OCI-LY7 (cell line): ENCODE measurements at regions not wholly inside any gene's neighbourhood (a gene's known extent, or its start where the extent isn't known, plus 50 kb on each side); places are given as distances from the start of the nearest gene placed in this dataset.

Experiments used
- BruUV-seq: library from RNA; stranded (reverse); fragments of 400-500 nt; replicated peaks from 2 replicates; lab custom pipeline; 2021; lab: Mats Ljungman, UMichigan
- CTCF ChIA-PET: fragments of 300-600 bp; sonication (Branson Sonifier 250); formaldehyde crosslinking; loops from one replicate; lab custom pipeline; 2022; ENCODE audit warnings: antibody characterized with exemption; ENCODE audit not compliant: unreplicated experiment; lab: Charles Lee
- POLR2A ChIA-PET: fragments of 300-600 bp; sonication (Branson Sonifier 250); formaldehyde crosslinking; loops from one replicate; lab custom pipeline; 2022; ENCODE audit warnings: antibody characterized with exemption; lab: Charles Lee
- DNase-seq: peaks from one replicate; pipeline ENCODE4 v3.0.0-alpha.2; 2015; ENCODE audit warnings: low spot score
- H2AFZ ChIP-seq: fragments of 200-600 bp; sonication (generic), shearing (Covaris generic); 2 replicates; pipeline ENCODE4 v1.6.1; 2014; ENCODE audit warnings: mild to moderate bottlenecking, antibody characterized with exemption, low read length, moderate library complexity
- H3K27ac ChIP-seq: fragments of 200-600 bp; sonication (generic); 2 replicates; pipeline ENCODE4 v1.5.1; 2014; ENCODE audit warnings: mixed run types, low read depth, mild to moderate bottlenecking, moderate library complexity, low read length, inconsistent platforms; ENCODE audit not compliant: poor library complexity, severe bottlenecking
- H3K36me3 ChIP-seq: fragments of 200-600 bp; sonication (generic); 2 replicates; pipeline ENCODE4 v1.6.1; 2014; ENCODE audit warnings: mild to moderate bottlenecking, antibody characterized with exemption, low read length, moderate library complexity, mixed read lengths; ENCODE audit not compliant: insufficient read depth
- H3K4me1 ChIP-seq: fragments of 200-600 bp; sonication (generic); 2 replicates; pipeline ENCODE4 v1.5.1; 2014; ENCODE audit warnings: mild to moderate bottlenecking, low read length; ENCODE audit not compliant: insufficient read depth, poor library complexity, severe bottlenecking
- H3K4me2 ChIP-seq: fragments of 200-600 bp; sonication (generic); 2 replicates; pipeline ENCODE4 v1.6.1; 2014; ENCODE audit warnings: mild to moderate bottlenecking, low read length
- H3K4me3 ChIP-seq: fragments of 200-600 bp; sonication (generic); 2 replicates; pipeline ENCODE4 v1.5.1; 2014; ENCODE audit warnings: mild to moderate bottlenecking, low read depth, low read length; ENCODE audit not compliant: poor library complexity, severe bottlenecking
- H3K79me2 ChIP-seq: fragments of 200-600 bp; sonication (generic); 2 replicates; pipeline ENCODE4 v1.6.1; 2016; ENCODE audit warnings: low read depth, mild to moderate bottlenecking, low read length, moderate library complexity, mixed read lengths; ENCODE audit not compliant: insufficient read depth
- H3K9me2 ChIP-seq: fragments of 200-600 bp; sonication (generic); 2 replicates; pipeline ENCODE4 v1.6.1; 2016; ENCODE audit warnings: mild to moderate bottlenecking, low read length, mixed read lengths; ENCODE audit not compliant: insufficient read depth
- H3K9me3 ChIP-seq: fragments of 200-600 bp; sonication (generic); 2 replicates; pipeline ENCODE4 v1.6.1; 2014; ENCODE audit warnings: mild to moderate bottlenecking, mixed run types, low read length, mixed read lengths
- H4K20me1 ChIP-seq: fragments of 200-600 bp; sonication (generic); 2 replicates; pipeline ENCODE4 v1.6.1; 2014; ENCODE audit warnings: mild to moderate bottlenecking, antibody characterized with exemption, low read length, moderate library complexity, mixed read lengths; ENCODE audit not compliant: insufficient read depth
- EZH2phosphoT487 ChIP-seq: fragments of 200-600 bp; sonication (generic); IDR thresholded peaks from 2 replicates; pipeline ENCODE4 v1.6.1; 2018; ENCODE audit warnings: low read depth, borderline replicate concordance, mild to moderate bottlenecking, mixed run types, antibody characterized with exemption, low read length, moderate library complexity, mixed read lengths
- intact Hi-C: fragments of 100-400 bp; cut with micrococcal nuclease; formaldehyde crosslinking; loops from one replicate; pipeline ENCODE4 v1.10.0; 2022; ENCODE audit not compliant: unreplicated experiment
- TF ChIP-seq, protein P1 (sequence below): fragments of 200-600 bp; sonication (generic); conservative IDR thresholded peaks from 2 replicates; pipeline ENCODE4 v1.5.1; 2014; ENCODE audit warnings: mild to moderate bottlenecking, antibody characterized with exemption, low read length, moderate library complexity, mixed read lengths

DNA sequence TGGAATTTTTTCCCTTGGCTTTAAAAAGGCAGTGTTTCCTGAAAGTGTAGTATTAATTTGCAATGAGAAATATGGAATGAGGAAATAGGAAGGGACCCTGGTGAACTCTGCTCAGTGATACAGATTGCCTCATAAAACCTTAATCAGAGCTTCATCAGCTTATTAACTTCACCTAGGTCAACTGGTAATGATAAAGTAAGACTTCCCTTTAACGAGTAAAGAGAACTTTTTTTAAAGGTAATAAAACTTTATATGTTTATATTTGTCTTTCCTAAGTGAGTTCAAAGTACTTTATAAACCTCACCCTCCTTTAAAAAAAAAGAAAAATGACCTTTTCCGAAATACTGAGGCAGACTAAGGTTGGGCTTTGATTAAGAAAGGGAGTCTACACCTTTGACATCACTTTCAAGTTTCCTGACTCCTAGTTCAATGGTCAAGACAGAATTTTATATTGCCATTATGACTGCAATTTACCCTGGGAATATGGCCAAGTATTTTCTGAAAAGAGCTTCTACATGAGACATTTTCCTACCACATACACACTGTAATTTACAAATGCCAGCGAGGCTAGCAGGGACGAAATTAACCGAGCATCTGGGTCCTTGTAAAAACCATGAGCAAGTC, 706.3 kb upstream of the TENM3 start:
- no peak overlapping the region for H2AFZ ChIP-seq
- no peaks in the 10 kb centered on the region for H4K20me1 ChIP-seq
- no peak for DNase-seq
- TF ChIP-seq, protein P1, sequence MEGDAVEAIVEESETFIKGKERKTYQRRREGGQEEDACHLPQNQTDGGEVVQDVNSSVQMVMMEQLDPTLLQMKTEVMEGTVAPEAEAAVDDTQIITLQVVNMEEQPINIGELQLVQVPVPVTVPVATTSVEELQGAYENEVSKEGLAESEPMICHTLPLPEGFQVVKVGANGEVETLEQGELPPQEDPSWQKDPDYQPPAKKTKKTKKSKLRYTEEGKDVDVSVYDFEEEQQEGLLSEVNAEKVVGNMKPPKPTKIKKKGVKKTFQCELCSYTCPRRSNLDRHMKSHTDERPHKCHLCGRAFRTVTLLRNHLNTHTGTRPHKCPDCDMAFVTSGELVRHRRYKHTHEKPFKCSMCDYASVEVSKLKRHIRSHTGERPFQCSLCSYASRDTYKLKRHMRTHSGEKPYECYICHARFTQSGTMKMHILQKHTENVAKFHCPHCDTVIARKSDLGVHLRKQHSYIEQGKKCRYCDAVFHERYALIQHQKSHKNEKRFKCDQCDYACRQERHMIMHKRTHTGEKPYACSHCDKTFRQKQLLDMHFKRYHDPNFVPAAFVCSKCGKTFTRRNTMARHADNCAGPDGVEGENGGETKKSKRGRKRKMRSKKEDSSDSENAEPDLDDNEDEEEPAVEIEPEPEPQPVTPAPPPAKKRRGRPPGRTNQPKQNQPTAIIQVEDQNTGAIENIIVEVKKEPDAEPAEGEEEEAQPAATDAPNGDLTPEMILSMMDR, result no peak
- TF ChIP-seq EZH2phosphoT487, result no peak
- no peaks in the 10 kb centered on the region for H3K9me3 ChIP-seq
- ChIA-PET CTCF (no interaction called here), POLR2A (interaction anchor here (1.2 kb wide), 1 partner anchor 17 kb away, joined by 3 read pairs; no protein-coding TSS in a partner anchor)
- no peak overlapping the region for H3K4me3 ChIP-seq
- H3K27ac ChIP-seq, result no peak overlapping the region
- H3K36me3 ChIP-seq, result no peaks in the 10 kb centered on the region
- no peaks in the 10 kb centered on the region for H3K79me2 ChIP-seq
- H3K9me2 ChIP-seq, result no peaks in the 10 kb centered on the region
- H3K4me2 ChIP-seq, result no peak overlapping the region
- no peaks in the 10 kb centered on the region for H3K4me1 ChIP-seq
- BruUV-seq, result no TSS peak
- intact Hi-C loops, result no loop called here

DNA sequence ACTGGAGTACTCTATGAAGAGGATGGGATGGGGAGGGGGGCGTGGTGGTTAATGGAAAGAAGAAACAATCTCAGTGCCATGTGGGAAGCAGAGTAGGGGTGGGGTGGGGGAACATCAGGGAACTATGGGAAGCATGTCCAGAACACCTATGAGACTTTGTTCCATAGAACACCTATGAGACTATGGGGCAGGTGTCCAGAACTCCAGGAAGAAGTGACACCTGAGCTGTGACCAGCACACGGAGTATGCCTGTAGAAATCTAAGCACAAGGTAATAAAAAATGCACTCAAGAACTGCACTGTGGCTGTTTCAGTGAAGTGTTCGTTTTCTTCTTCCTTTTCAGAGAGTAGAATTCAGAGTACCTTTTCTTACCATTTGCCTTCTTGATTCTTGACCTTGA, 704.8 kb upstream of the TENM3 start:
- no peak overlapping the region for H3K4me3 ChIP-seq
- TF ChIP-seq, protein P1, result no peak
- no peak for TF ChIP-seq EZH2phosphoT487
- H3K9me3 ChIP-seq, result no peaks in the 10 kb centered on the region
- no peaks in the 10 kb centered on the region for H3K4me1 ChIP-seq
- BruUV-seq, result no TSS peak
- H3K9me2 ChIP-seq, result no peaks in the 10 kb centered on the region; the same call in 1 of the 2 replicates
- CTCF ChIA-PET, result no interaction called here
- no peaks in the 10 kb centered on the region for H4K20me1 ChIP-seq
- intact Hi-C loops, result no loop called here
- no peak overlapping the region for H3K27ac ChIP-seq
- DNase-seq, result no peak
- no peak overlapping the region for H3K4me2 ChIP-seq
- H3K79me2 ChIP-seq, result no peaks in the 10 kb centered on the region
- no peaks in the 10 kb centered on the region for H3K36me3 ChIP-seq
- no peak overlapping the region for H2AFZ ChIP-seq
- POLR2A ChIA-PET, result interaction anchor here (1.2 kb wide), 1 partner anchor 9 kb away, joined by 4 read pairs; no protein-coding TSS in a partner anchor

DNA sequence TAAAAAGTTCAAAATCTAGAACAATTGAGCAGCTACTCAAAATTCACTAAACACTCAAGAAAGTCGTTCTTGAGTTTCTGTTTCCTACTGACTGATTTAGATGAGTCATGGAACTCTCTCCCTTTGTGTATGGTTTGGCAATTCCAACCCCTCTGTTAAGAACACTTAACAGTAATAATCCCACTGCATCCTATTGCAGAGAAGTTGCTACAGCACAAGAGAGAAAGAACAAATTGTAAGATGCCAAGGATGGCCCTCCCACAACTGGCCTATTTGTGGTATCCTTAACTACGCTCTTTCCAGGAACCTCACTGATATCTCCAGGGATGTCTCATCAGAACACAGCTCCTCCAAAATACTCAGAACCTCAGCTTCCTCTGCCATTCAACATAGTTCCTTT, 701.8 kb upstream of the TENM3 start:
- Histone ChIP-seq H3K4me1 (no peaks in the 10 kb centered on the region), H3K79me2 (no peaks in the 10 kb centered on the region), H4K20me1 (no peaks in the 10 kb centered on the region), H3K27ac (no peak overlapping the region), H3K4me3 (no peak overlapping the region), H3K9me2 (no peaks in the 10 kb centered on the region; the same call in 1 of the 2 replicates), H3K9me3 (no peaks in the 10 kb centered on the region), H2AFZ (no peak overlapping the region), H3K36me3 (no peaks in the 10 kb centered on the region), H3K4me2 (no peak overlapping the region)
- no TSS peak for BruUV-seq
- ChIA-PET CTCF (no interaction called here), POLR2A (no interaction called here)
- intact Hi-C loops, result no loop called here
- TF ChIP-seq EZH2phosphoT487, result no peak
- TF ChIP-seq, protein P1, result no peak
- no peak for DNase-seq
